ENCODE measurements at regions not wholly inside any gene's neighbourhood (a gene's known extent, or its start where the extent isn't known, plus 50 kb on each side); places are given as distances from the start of the nearest gene placed in this dataset.

- Mint-ChIP-seq H3K4me1 (ENCODE audit: low read depth) (peaks cover 3% of the 10 kb centered on the region), H3K9me3 (ENCODE audit: low read depth) (no peaks in the 10 kb centered on the region), H3K27me3 (peaks cover 6% of the 10 kb centered on the region), H3K27ac (no peak overlapping the region), H3K4me3 (ENCODE audit: low read depth) (no peak overlapping the region), H3K36me3 (ENCODE audit: insufficient read depth) (no peaks in the 10 kb centered on the region)
- TF ChIP-seq CTCF (IDR thresholded peaks at IDR 0.05; ENCODE audit: unreplicated experiment), result no peak
- DNase-seq (ENCODE audit: low spot score, unreplicated experiment), result no peak
Observed at GRCh38 chr5:54704825-54705224, 187.3 kb downstream of the SNX18 start.

- peaks cover 3% of the 10 kb centered on the region for H3K4me1 Mint-ChIP-seq (ENCODE audit: low read depth)
- no peak overlapping the region for H3K4me3 Mint-ChIP-seq (ENCODE audit: low read depth)
- H3K27me3 Mint-ChIP-seq, result peaks cover 6% of the 10 kb centered on the region
- no peak for DNase-seq (ENCODE audit: low spot score, unreplicated experiment)
- no peak overlapping the region for H3K27ac Mint-ChIP-seq
- H3K9me3 Mint-ChIP-seq (ENCODE audit: low read depth), result no peaks in the 10 kb centered on the region
- TF ChIP-seq CTCF (IDR thresholded peaks at IDR 0.05; ENCODE audit: unreplicated experiment), result no peak
- H3K36me3 Mint-ChIP-seq (ENCODE audit: insufficient read depth), result no peaks in the 10 kb centered on the region
Observed at GRCh38 chr5:54704333-54704732, 186.8 kb downstream of the SNX18 start.

GRCh38 chr5:54703565-54704255 lies 186.2 kb downstream of the SNX18 start:
- no peaks in the 10 kb centered on the region for H3K36me3 Mint-ChIP-seq (ENCODE audit: insufficient read depth)
- no peak overlapping the region for H3K4me3 Mint-ChIP-seq (ENCODE audit: low read depth)
- H3K9me3 Mint-ChIP-seq (ENCODE audit: low read depth), result no peaks in the 10 kb centered on the region
- H3K27me3 Mint-ChIP-seq, result peaks cover 6% of the 10 kb centered on the region
- TF ChIP-seq CTCF (IDR thresholded peaks at IDR 0.05; ENCODE audit: unreplicated experiment), result no peak
- peak overlapping the region; percentile 82 for H3K27ac Mint-ChIP-seq
- peaks cover 3% of the 10 kb centered on the region for H3K4me1 Mint-ChIP-seq (ENCODE audit: low read depth)
- DNase-seq (ENCODE audit: low spot score, unreplicated experiment), result no peak

- no peaks in the 10 kb centered on the region for H3K9me3 Mint-ChIP-seq (ENCODE audit: low read depth)
- no peak overlapping the region for H3K4me3 Mint-ChIP-seq (ENCODE audit: low read depth)
- peaks cover 6% of the 10 kb centered on the region for H3K27me3 Mint-ChIP-seq
- H3K36me3 Mint-ChIP-seq (ENCODE audit: insufficient read depth), result no peaks in the 10 kb centered on the region
- TF ChIP-seq CTCF (IDR thresholded peaks at IDR 0.05; ENCODE audit: unreplicated experiment), result no peak
- H3K4me1 Mint-ChIP-seq (ENCODE audit: low read depth), result peaks cover 3% of the 10 kb centered on the region
- no peak for DNase-seq (ENCODE audit: low spot score, unreplicated experiment)
- H3K27ac Mint-ChIP-seq, result no peak overlapping the region
Observed at GRCh38 chr5:54703133-54703532, 185.6 kb downstream of the SNX18 start.

GRCh38 chr5:54702470-54702869 lies 184.9 kb downstream of the SNX18 start:
- Mint-ChIP-seq H3K27ac (no peak overlapping the region), H3K4me3 (ENCODE audit: low read depth) (no peak overlapping the region), H3K36me3 (ENCODE audit: insufficient read depth) (no peaks in the 10 kb centered on the region), H3K4me1 (ENCODE audit: low read depth) (peaks cover 3% of the 10 kb centered on the region), H3K9me3 (ENCODE audit: low read depth) (no peaks in the 10 kb centered on the region), H3K27me3 (peaks cover 6% of the 10 kb centered on the region)
- no peak for TF ChIP-seq CTCF (IDR thresholded peaks at IDR 0.05; ENCODE audit: unreplicated experiment)
- DNase-seq (ENCODE audit: low spot score, unreplicated experiment), result no peak
